C4-2B (cell line): ENCODE measurements at regions not wholly inside any gene's neighbourhood (a gene's known extent, or its start where the extent isn't known, plus 50 kb on each side); places are given as distances from the start of the nearest gene placed in this dataset.
A peak's percentile ranks its signal among the peaks of the same experiment; 100 is the strongest.
"Not testable (repeated sequence)": the region's sequence is repeated elsewhere in the genome, so short reads cannot be mapped to it uniquely, and the experiment has no call there.

ENCODE experiments used
- H3K27ac ChIP-seq: fragments of 450-650 bp; 2 replicates; pipeline ENCODE4 v1.5.1; 2017
- ZFX ChIP-seq: fragments of 450-650 bp; IDR thresholded peaks from 2 replicates; pipeline ENCODE4 v1.6.1; 2017
- TF ChIP-seq, protein P1 (sequence below): fragments of 450-650 bp; conservative IDR thresholded peaks from 2 replicates; pipeline ENCODE4 v1.5.1; 2017; ENCODE audit warnings: mild to moderate bottlenecking

GRCh38 chrX:88072339-88073030, 554.9 kb downstream of the KLHL4 start:
- no peak overlapping the region for H3K27ac ChIP-seq
- TF ChIP-seq, protein P1, sequence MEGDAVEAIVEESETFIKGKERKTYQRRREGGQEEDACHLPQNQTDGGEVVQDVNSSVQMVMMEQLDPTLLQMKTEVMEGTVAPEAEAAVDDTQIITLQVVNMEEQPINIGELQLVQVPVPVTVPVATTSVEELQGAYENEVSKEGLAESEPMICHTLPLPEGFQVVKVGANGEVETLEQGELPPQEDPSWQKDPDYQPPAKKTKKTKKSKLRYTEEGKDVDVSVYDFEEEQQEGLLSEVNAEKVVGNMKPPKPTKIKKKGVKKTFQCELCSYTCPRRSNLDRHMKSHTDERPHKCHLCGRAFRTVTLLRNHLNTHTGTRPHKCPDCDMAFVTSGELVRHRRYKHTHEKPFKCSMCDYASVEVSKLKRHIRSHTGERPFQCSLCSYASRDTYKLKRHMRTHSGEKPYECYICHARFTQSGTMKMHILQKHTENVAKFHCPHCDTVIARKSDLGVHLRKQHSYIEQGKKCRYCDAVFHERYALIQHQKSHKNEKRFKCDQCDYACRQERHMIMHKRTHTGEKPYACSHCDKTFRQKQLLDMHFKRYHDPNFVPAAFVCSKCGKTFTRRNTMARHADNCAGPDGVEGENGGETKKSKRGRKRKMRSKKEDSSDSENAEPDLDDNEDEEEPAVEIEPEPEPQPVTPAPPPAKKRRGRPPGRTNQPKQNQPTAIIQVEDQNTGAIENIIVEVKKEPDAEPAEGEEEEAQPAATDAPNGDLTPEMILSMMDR = no peak
- no peak for TF ChIP-seq ZFX

- TF ChIP-seq ZFX = no peak
- TF ChIP-seq, protein P1 = no peak
- no peak overlapping the region for H3K27ac ChIP-seq
Measured at GRCh38 chrX:88101968-88102367, 584.4 kb downstream of the KLHL4 start.

- no peak for TF ChIP-seq ZFX
- TF ChIP-seq, protein P1 = peak; percentile 39
- no peak overlapping the region for H3K27ac ChIP-seq
Measured at GRCh38 chrX:88135735-88136134, 611.3 kb upstream of the CPXCR1 start.

DNA sequence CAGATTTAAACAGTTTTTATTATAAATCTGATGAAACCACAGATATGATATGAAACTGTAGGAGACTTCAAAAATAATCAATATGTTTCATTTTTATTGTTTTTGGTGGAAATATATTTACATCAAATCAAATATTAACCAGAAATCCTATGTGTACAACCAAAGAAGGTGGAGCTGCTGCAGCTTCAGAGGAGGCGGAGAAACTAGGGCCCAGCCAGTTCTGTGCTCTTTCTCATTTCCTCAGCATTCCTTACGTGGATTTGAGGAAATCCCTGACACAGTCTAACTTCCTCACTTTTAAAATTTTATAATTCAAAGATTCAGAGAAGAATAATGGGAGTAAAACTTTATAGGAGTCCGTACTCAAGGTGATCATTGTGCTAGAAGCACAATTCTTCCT, 610.7 kb upstream of the CPXCR1 start:
- TF ChIP-seq ZFX = no peak
- no peak overlapping the region for H3K27ac ChIP-seq

DNA sequence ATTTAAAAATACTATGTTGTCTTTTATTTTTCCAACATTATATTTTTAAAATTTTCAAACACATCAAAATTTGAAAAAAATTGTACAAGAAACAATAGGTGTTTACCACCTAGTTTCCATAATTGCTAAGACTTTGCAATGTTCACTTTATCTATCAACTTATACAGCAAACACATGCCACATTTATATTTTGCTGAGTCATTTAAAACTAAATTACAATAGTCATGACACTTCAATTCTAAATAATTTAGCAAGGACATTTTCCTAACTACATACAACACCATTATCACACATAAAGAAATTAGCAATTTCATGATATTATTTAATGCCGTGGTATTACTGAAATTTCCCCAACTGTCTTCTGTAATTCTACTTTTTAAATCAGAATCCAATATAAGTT, 600.4 kb upstream of the CPXCR1 start:
- H3K27ac ChIP-seq = no peak overlapping the region
- TF ChIP-seq, protein P1 = no peak
- TF ChIP-seq ZFX = no peak

- no peak overlapping the region for H3K27ac ChIP-seq
- TF ChIP-seq, protein P1 = no peak
- TF ChIP-seq ZFX = no peak
Measured at GRCh38 chrX:88170553-88170952, 576.5 kb upstream of the CPXCR1 start.

- H3K27ac ChIP-seq = not testable (repeated sequence)
Measured at GRCh38 chrX:88173932-88174440, 573.0 kb upstream of the CPXCR1 start.

DNA sequence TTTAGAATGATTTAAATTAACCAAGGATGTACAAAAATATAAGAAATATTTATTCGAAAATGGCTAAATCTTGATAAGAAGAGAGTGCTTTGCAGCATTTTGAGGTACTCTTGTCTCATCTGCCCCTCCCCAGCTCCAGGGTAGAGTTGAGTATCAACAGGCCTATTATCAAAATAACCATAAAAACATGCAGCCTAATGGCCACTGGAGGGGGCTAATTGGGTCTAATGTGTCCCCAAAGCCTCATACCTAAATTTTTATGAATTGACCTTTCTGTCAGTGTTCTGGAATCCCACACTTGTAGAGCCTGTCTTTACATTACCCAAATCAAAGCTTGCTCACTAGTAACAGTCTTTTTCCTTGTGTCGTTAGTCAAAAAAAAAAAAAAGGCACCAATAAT, 544.9 kb upstream of the CPXCR1 start:
- TF ChIP-seq, protein P1 = peak; percentile 14
- TF ChIP-seq ZFX = no peak
- no peak overlapping the region for H3K27ac ChIP-seq
